Gastrocnemius medialis (tissue), 4 donors: ENCODE measurements at regions not wholly inside any gene's neighbourhood (a gene's known extent, or its start where the extent isn't known, plus 50 kb on each side); places are given as distances from the start of the nearest gene placed in this dataset.
"Not testable (repeated sequence)": the region's sequence is repeated elsewhere in the genome, so short reads cannot be mapped to it uniquely, and the experiment has no call there.

ENCODE experiments used
- ATAC-seq, 2 donors: fragments of 150-250 bp; one replicate each; pipeline ENCODE4 v1.9.1; 2016
- DNase-seq, 2 donors: peaks; one replicate each; pipeline ENCODE4 v3.0.0-alpha.2; 2019
- H3K27ac ChIP-seq, 4 donors: fragments of 200-600 bp; sonication (generic); 1 replicate in 1 of 4; 2 replicates in 3 of 4; pipeline ENCODE4 v1.5.1; 2016 to 2018; ENCODE audit warnings: mild to moderate bottlenecking in 2 of 4, moderate library complexity in 1 of 4
- H3K27me3 ChIP-seq, 3 donors: fragments of 200-600 bp; sonication (generic) in 2 of 3; 1 replicate in 1 of 3; 2 replicates in 2 of 3; pipeline versions ENCODE4 v1.5.1 to v1.6.0; 2016 to 2019; ENCODE audit warnings: mild to moderate bottlenecking in 1 of 3, moderate library complexity in 1 of 3
- H3K36me3 ChIP-seq, 2 donors: fragments of 200-600 bp; sonication (generic) in 1 of 2; one replicate each; pipeline ENCODE4 v1.5.1; 2017 to 2018
- H3K4me1 ChIP-seq, 2 donors: fragments of 200-600 bp; sonication (generic) in 1 of 2; one replicate each; pipeline ENCODE4 v1.5.1; 2016 to 2017; ENCODE audit warnings: mild to moderate bottlenecking in 2 of 2
- H3K4me3 ChIP-seq, 4 donors: fragments of 200-600 bp; sonication (generic) in 3 of 4; 1 replicate in 1 of 4; 2 replicates in 3 of 4; pipeline ENCODE4 v1.5.1; 2016 to 2019; ENCODE audit warnings: mild to moderate bottlenecking in 2 of 4
- H3K9me3 ChIP-seq, 3 donors: fragments of 200-600 bp; sonication (generic) in 2 of 3; 1 replicate in 1 of 3; 2 replicates in 2 of 3; pipeline ENCODE4 v1.5.1; 2016 to 2019
- CTCF ChIP-seq, 5 experiments: fragments of 450-650 bp in 3 of 5; fragments of 200-600 bp in 2 of 5; sonication (generic) in 2 of 5; IDR thresholded peaks in 4 of 5; conservative IDR thresholded peaks in 1 of 5; 1 replicate in 4 of 5; 2 replicates in 1 of 5; pipeline ENCODE4 v1.5.1; 2016 to 2019; ENCODE audit warnings: antibody characterized with exemption in 5 of 5, mild to moderate bottlenecking in 3 of 5, moderate library complexity in 3 of 5
- POLR2A ChIP-seq, 2 donors: fragments of 450-650 bp; IDR thresholded peaks; one replicate each; pipeline ENCODE4 v1.6.1; 2017; ENCODE audit warnings: antibody characterized with exemption in 2 of 2, mild to moderate bottlenecking in 2 of 2, moderate library complexity in 2 of 2
- in situ Hi-C, 4 donors: fragments of 200-750 bp; cut with MboI; loops; one replicate each; pipeline versions ENCODE4 v1.15.0 to v1.8.0; 2017; ENCODE audit warnings: low sequenced_read_pairs in 4 of 4
- intact Hi-C: fragments of 100-400 bp; cut with DNase I; formaldehyde crosslinking; loops from one replicate; pipeline ENCODE4 v1.15.1; 2023; ENCODE audit warnings: low total_unique reads

DNA sequence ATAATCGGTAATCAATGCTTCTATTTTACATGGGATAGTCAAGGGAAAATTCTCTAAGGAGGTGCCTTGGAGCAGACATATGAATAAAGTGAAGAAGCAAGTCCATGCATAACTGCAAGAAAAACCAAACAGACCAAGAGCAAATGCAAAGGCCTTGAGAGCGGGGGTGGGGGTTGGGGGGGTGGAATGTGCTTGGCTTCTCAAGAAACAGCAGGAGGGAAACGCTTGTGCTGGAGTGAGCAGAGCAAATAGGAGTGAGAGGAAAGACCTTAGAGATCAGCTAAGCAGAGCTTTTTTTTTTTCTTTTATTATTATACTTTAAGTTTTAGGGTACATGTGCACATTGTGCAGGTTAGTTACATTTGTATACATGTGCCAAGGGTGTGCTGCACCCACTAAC is 260.8 kb downstream of the ARPP21 start:
- DNase-seq = no peak
- no peaks in the 10 kb centered on the region for H3K4me1 ChIP-seq
- TF ChIP-seq POLR2A (IDR thresholded peaks at IDR 0.05) (no peak), CTCF (IDR thresholded peaks at IDR 0.05 in 4 of 5, conservative IDR thresholded peaks at IDR 0.05 in 1 of 5) (no peak)
- H3K4me3 ChIP-seq = no peak overlapping the region
- H3K27me3 ChIP-seq = no peaks in the 10 kb centered on the region
- no peak overlapping the region for H3K27ac ChIP-seq
- ATAC-seq = no peak
- H3K36me3 ChIP-seq = no peaks in the 10 kb centered on the region
- intact Hi-C loops (no loop called here), in situ Hi-C loops (no loop called here)
- H3K9me3 ChIP-seq = no peaks in the 10 kb centered on the region

DNA sequence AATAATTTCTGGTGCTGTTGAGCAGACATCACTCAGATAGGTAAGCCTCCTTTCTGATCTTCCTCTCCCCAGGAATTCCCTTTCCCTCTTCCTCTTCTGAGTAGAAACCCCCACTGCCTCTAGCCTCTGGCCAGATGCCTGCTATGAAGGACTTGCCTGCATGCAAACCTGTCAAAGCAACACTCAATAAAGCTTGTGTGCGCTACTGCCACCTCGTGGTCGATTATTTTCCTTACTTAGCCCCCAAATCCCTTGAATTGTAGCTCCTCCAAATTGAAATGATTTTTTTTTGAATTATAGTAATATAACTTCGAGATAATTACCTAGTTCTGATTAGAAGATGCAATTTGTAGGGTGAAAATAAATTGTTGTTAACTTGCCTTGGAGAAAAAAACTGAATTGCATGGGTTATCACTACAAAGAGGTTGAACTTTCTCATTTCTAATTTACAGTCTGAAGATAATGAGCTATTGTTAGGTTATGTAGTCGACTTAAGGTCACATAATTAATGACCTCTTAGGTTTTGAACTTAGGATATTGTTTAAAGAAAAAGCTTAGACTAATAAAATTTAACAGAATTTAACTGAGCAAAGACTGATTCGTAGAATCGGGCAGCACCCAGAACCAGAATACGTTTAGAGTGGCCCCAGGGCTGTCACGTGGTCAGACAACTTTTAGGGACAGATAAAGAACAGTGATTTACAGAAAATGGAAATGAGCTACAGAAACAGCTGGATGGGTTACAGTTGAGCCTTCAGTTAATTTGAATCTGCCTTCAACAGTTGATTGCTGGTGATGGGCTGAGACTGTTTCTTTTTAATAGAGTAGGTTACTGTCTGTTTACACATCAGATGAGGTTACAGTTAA is 269.3 kb downstream of the ARPP21 start:
- intact Hi-C loops (no loop called here), in situ Hi-C loops (no loop called here)
- ATAC-seq = no peak
- DNase-seq = peak in 1 of 2 donors; percentile 27
- no peaks in the 10 kb centered on the region for H3K27me3 ChIP-seq
- no peaks in the 10 kb centered on the region for H3K4me1 ChIP-seq
- H3K36me3 ChIP-seq = no peaks in the 10 kb centered on the region
- no peak overlapping the region for H3K4me3 ChIP-seq
- H3K27ac ChIP-seq = no peak overlapping the region
- TF ChIP-seq CTCF (IDR thresholded peaks at IDR 0.05 in 4 of 5, conservative IDR thresholded peaks at IDR 0.05 in 1 of 5) = peak in 4 of 5 experiments; percentile 40 to 76 (median 60)
- no peak for TF ChIP-seq POLR2A (IDR thresholded peaks at IDR 0.05)
- no peaks in the 10 kb centered on the region for H3K9me3 ChIP-seq

DNA sequence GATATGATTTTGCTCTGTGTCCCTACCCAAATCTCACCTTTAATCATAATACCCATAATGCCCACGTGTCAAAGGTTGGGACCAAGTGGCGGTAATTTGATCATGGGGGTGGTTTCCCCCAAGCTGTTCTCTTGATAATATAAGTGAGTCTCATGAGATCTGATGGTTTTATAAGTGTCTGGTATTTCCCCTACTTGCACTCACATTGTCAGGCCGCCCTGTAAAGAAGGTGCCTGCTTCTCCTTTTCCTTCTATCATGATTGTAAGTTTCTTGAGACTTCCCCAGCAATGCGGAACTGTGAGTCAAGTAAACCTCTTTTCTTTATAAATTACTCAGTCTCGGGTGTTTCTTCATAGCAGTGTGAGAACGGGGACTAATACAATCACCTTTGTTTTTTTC is 279.8 kb downstream of the ARPP21 start:
- no peaks in the 10 kb centered on the region for H3K36me3 ChIP-seq
- ATAC-seq = no peak
- no peak overlapping the region for H3K4me3 ChIP-seq
- no peak for DNase-seq
- intact Hi-C loops = no loop called here
- H3K9me3 ChIP-seq = no peaks in the 10 kb centered on the region
- TF ChIP-seq POLR2A (IDR thresholded peaks at IDR 0.05) = no peak
- TF ChIP-seq CTCF (IDR thresholded peaks at IDR 0.05 in 4 of 5, conservative IDR thresholded peaks at IDR 0.05 in 1 of 5) = no peak
- H3K27me3 ChIP-seq = no peaks in the 10 kb centered on the region
- no peak overlapping the region for H3K27ac ChIP-seq
- in situ Hi-C loops = no loop called here
- H3K4me1 ChIP-seq = no peaks in the 10 kb centered on the region

DNA sequence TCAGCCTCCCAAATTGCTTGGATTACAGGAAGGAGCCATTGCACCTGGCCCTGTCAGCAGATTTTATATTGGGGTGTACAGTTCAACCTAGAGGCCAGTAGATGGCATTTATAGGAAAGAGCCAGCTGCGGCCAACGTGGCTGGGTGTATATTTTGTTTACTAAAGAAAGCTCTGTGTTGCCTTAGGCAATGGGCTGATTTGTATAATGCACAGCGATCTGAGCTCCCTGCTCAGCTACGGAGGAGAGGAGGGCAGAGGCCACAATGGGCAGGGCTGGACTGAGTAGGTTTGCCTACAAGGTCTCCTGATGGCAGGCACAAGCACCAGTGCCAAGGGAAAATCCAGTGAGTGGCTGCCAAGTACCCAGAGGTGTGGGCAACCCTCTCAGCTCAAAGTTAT is 282.4 kb downstream of the ARPP21 start:
- ATAC-seq (no peak), DNase-seq (no peak)
- in situ Hi-C loops (no loop called here), intact Hi-C loops (no loop called here)
- Histone ChIP-seq H3K27me3 (no peaks in the 10 kb centered on the region), H3K36me3 (no peaks in the 10 kb centered on the region), H3K9me3 (no peaks in the 10 kb centered on the region), H3K4me3 (no peak overlapping the region), H3K4me1 (no peaks in the 10 kb centered on the region), H3K27ac (no peak overlapping the region)
- TF ChIP-seq POLR2A (IDR thresholded peaks at IDR 0.05) = no peak
- TF ChIP-seq CTCF (IDR thresholded peaks at IDR 0.05 in 4 of 5, conservative IDR thresholded peaks at IDR 0.05 in 1 of 5) = no peak

DNA sequence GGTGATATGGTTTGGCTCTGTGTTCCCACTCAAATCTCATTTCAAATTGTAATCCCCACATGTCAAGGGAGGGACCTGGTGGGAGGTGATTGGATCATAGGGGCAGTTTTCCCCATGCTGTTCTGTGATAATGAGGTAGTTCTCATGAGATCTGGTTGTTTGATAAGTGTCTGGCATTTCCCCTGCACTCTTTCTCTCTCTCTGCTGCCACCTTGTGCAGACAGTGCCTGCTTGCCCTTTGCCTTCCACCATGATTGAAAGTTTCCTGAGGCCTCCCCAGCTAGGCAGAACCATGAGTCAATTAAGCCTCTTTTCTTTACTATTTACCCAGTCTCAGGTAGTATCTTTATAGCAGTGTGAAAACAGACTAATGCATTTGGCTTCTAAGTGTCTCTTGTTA is 284.7 kb downstream of the ARPP21 start:
- H3K27ac ChIP-seq, H3K36me3 ChIP-seq, H3K27me3 ChIP-seq, H3K4me1 ChIP-seq, H3K4me3 ChIP-seq, H3K9me3 ChIP-seq, intact Hi-C loops, in situ Hi-C loops, DNase-seq, ATAC-seq: not testable (repeated sequence)
